ENCODE measurements at regions not wholly inside any gene's neighbourhood (a gene's known extent, or its start where the extent isn't known, plus 50 kb on each side); places are given as distances from the start of the nearest gene placed in this dataset.

DNA sequence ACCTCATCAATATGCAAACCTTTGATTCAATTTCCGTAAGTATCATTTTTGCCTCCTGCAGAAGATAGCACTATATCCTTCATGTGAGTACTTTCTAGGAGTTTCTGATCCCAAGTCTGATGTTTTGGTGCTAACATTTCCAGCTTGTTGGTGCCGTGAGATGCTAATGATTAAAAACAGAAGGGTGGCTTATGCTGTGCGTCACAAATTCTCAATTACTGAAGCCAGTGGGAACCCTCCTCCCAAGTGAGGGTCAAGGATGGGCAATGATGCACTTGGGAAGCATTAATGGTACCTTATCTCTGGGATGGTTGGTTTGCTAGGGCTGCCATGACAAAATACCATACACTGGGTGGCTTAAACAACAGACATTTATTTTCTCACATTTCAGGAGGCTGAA, 123.0 kb downstream of the FOXD1 start:
- DNase-seq: no peak
- no peak for ATAC-seq (replicated peaks in 1 of 4)
- Histone ChIP-seq H3K27me3 (replicated peaks in 1 of 2; ENCODE audit: control insufficient read depth in 2 of 2, extremely low read depth in 1 of 2, insufficient read depth in 2 of 2, low read length in 1 of 2) (peaks cover 2 to 17% of the 10 kb centered on the region in 2 experiments), H3K27ac (ENCODE audit: low read length) (no peak overlapping the region), H3K36me3 (ENCODE audit: control insufficient read depth in 2 of 2, extremely low read depth in 1 of 2, insufficient read depth in 1 of 2, low read length in 1 of 2) (no peaks in the 10 kb centered on the region), H3K4me3 (ENCODE audit: control insufficient read depth in 1 of 2, extremely low read depth in 1 of 2, low read length in 1 of 2) (no peak overlapping the region), H3K4me1 (ENCODE audit: control insufficient read depth in 1 of 2, extremely low read depth in 1 of 2, insufficient read depth in 2 of 2, low read length in 2 of 2) (no peaks in the 10 kb centered on the region), H3K9me3 (no peaks in the 10 kb centered on the region)
- Mint-ChIP-seq H3K27ac (no peak overlapping the region), H3K36me3 (no peaks in the 10 kb centered on the region), H3K4me3 (no peak overlapping the region), H3K9me3 (peaks cover 0 to 8% (median 3%) of the 10 kb centered on the region in 3 donors), H3K27me3 (peaks cover 32 to 36% of the 10 kb centered on the region in 2 donors), H3K4me1 (no peaks in the 10 kb centered on the region)
- WGBS (ENCODE audit: insufficient coverage): no CpG with 5 or more reads among the region's 3 CpGs
- ChIA-PET CTCF (no interaction called here), POLR2A (no interaction called here)

DNA sequence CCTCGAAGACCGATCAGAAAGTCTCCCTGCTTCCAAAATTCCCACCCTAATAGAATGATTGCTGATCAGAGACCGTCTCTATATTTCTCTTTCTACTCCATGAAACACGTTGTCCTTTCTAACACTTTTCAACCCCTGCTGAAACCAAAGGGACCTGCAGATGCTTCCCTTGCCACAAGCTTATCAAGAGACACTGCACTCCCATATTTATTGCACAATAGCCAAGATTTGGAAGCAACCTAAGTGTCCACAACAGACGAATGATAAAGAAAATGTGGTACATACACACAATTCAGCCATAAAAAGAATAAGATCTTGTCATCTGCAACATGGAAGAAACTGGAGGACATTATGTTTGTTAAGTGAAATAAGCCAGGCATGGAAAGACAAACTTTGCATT, 125.1 kb downstream of the FOXD1 start:
- no peak overlapping the region for H3K27ac ChIP-seq (ENCODE audit: low read length)
- H3K4me3 ChIP-seq (ENCODE audit: control insufficient read depth in 1 of 2, extremely low read depth in 1 of 2, low read length in 1 of 2): no peak overlapping the region
- no peaks in the 10 kb centered on the region for H3K4me1 ChIP-seq (ENCODE audit: control insufficient read depth in 1 of 2, extremely low read depth in 1 of 2, insufficient read depth in 2 of 2, low read length in 2 of 2)
- Mint-ChIP-seq H3K27ac (no peak overlapping the region), H3K4me1 (no peaks in the 10 kb centered on the region), H3K36me3 (no peaks in the 10 kb centered on the region), H3K4me3 (no peak overlapping the region), H3K9me3 (peaks cover 0 to under 1% (median 0%) of the 10 kb centered on the region in 3 donors), H3K27me3 (peaks cover 40% of the 10 kb centered on the region in 2 donors)
- no peaks in the 10 kb centered on the region for H3K36me3 ChIP-seq (ENCODE audit: control insufficient read depth in 2 of 2, extremely low read depth in 1 of 2, insufficient read depth in 1 of 2, low read length in 1 of 2)
- no peak for ATAC-seq (replicated peaks in 1 of 4)
- H3K9me3 ChIP-seq: no peaks in the 10 kb centered on the region
- ChIA-PET POLR2A (no interaction called here), CTCF (no interaction called here)
- no peak for DNase-seq
- 76% methylated on average over 4 of the region's 5 CpGs for WGBS (ENCODE audit: insufficient coverage)
- H3K27me3 ChIP-seq (replicated peaks in 1 of 2; ENCODE audit: control insufficient read depth in 2 of 2, extremely low read depth in 1 of 2, insufficient read depth in 2 of 2, low read length in 1 of 2): peaks cover 2 to 23% of the 10 kb centered on the region in 2 experiments

DNA sequence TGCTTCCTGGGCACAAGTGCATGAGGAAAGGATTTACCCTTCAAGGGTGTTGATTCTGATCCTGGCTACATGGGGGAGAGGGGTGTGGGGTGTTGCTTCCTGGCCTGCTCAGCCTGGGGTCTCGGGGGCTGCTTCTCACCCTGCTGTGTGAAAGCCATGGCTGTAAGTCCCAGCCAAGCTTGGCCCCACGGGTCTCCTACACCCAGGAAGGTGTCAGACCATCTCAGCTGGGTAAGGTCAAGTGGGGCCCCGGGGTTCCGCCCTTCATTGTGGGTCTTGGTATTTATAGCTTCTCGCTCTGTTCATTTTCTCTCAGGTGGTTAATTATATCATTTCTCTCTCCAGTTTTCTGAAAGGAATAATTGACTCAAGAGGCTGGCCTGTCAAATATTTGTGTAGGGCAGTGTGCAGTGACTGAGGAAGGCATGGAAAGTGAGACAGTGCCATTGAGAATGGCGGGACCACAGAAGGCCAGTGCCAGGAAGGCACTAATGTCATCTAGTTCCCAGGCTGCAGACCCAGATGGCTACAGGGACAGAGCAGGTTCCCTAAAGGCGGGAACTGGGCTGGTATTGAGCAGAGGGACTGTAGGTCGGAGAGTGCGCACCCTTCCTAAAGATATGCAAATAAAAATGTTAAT, 126.0 kb downstream of the FOXD1 start:
- Histone ChIP-seq H3K36me3 (ENCODE audit: control insufficient read depth in 2 of 2, extremely low read depth in 1 of 2, insufficient read depth in 1 of 2, low read length in 1 of 2) (no peaks in the 10 kb centered on the region), H3K27me3 (replicated peaks in 1 of 2; ENCODE audit: control insufficient read depth in 2 of 2, extremely low read depth in 1 of 2, insufficient read depth in 2 of 2, low read length in 1 of 2) (peaks cover 2 to 23% of the 10 kb centered on the region in 2 experiments), H3K27ac (ENCODE audit: low read length) (no peak overlapping the region), H3K9me3 (no peaks in the 10 kb centered on the region), H3K4me3 (ENCODE audit: control insufficient read depth in 1 of 2, extremely low read depth in 1 of 2, low read length in 1 of 2) (no peak overlapping the region), H3K4me1 (ENCODE audit: control insufficient read depth in 1 of 2, extremely low read depth in 1 of 2, insufficient read depth in 2 of 2, low read length in 2 of 2) (no peaks in the 10 kb centered on the region)
- Mint-ChIP-seq H3K4me1 (no peaks in the 10 kb centered on the region), H3K27ac (no peak overlapping the region), H3K4me3 (no peak overlapping the region), H3K9me3 (peaks cover 0 to 5% (median 0%) of the 10 kb centered on the region in 3 donors), H3K36me3 (no peaks in the 10 kb centered on the region), H3K27me3 (peaks cover 44 to 47% of the 10 kb centered on the region in 2 donors)
- DNase-seq: no peak
- 89% methylated on average over 1 of the region's 9 CpGs for WGBS (ENCODE audit: insufficient coverage)
- ChIA-PET CTCF (no interaction called here), POLR2A (no interaction called here)
- ATAC-seq (replicated peaks in 1 of 4): no peak

DNA sequence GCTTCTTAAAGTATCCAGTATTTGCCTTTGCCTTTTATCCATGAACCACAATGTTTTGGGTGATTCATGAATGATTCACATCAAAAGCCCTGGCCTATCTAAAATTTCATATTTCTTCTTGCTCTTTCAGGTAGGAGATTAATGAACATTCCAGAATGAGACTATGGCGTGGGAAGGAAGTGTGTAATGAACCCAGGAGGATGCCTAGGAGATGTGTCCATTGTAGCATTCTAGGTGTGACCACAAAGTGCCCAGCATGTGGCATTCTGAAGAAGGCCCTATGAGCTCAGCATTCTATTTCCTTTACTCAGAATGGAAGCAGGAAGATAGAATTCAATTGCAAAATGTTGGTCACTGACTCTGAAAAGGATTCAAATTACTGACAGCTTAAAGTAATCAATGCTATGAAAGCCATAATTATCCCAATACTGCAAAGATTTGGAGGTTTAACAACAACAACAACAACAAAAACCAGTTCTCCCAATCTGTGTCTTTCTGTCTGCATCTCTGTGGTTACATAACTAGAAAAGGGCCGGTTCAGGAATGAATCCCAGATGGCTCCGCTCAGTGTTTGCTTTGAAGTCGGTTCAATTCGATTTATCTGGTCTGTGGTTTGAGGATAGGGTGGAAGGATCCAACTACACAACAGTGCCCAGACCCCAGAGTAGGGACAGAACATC, 126.7 kb downstream of the FOXD1 start:
- Mint-ChIP-seq H3K4me1 (no peaks in the 10 kb centered on the region), H3K36me3 (no peaks in the 10 kb centered on the region), H3K27me3 (peaks cover 48 to 51% of the 10 kb centered on the region in 2 donors), H3K27ac (no peak overlapping the region), H3K9me3 (peaks cover 0 to 5% (median 0%) of the 10 kb centered on the region in 3 donors), H3K4me3 (no peak overlapping the region)
- Histone ChIP-seq H3K27me3 (replicated peaks in 1 of 2; ENCODE audit: control insufficient read depth in 2 of 2, extremely low read depth in 1 of 2, insufficient read depth in 2 of 2, low read length in 1 of 2) (peaks cover 2 to 29% of the 10 kb centered on the region in 2 experiments), H3K4me3 (ENCODE audit: control insufficient read depth in 1 of 2, extremely low read depth in 1 of 2, low read length in 1 of 2) (no peak overlapping the region), H3K4me1 (ENCODE audit: control insufficient read depth in 1 of 2, extremely low read depth in 1 of 2, insufficient read depth in 2 of 2, low read length in 2 of 2) (no peaks in the 10 kb centered on the region), H3K27ac (ENCODE audit: low read length) (no peak overlapping the region), H3K9me3 (no peaks in the 10 kb centered on the region), H3K36me3 (ENCODE audit: control insufficient read depth in 2 of 2, extremely low read depth in 1 of 2, insufficient read depth in 1 of 2, low read length in 1 of 2) (no peaks in the 10 kb centered on the region)
- ChIA-PET CTCF (interaction anchor here in 1 of 2 donors (0.6 kb wide), 1 partner anchor 14 kb away, joined by 3 read pairs; no protein-coding TSS in a partner anchor), POLR2A (no interaction called here)
- no peak for DNase-seq
- ATAC-seq (replicated peaks in 1 of 4): no peak
- WGBS (ENCODE audit: insufficient coverage): 60% methylated on average over 1 of the region's 5 CpGs

DNA sequence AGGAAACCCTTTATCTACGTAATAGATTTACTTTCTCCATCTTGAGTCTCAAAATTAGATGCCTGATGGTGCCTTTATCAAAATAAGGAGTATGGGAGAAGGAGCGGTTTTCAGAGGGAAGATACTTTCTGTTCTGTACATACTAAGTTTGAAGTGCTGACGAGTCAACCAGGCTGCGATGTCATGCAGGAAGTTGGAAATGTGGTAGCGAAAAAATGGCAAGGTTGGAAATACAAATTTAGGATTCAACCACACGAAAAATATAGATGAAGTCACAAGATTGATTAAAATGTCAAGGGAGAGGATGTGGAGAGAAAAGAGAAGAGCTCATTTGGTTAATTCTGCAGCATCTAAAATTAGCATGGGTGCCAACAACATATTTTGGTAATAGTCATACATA, 129.5 kb downstream of the FOXD1 start:
- peaks cover 9 to 28% of the 10 kb centered on the region in 2 experiments for H3K27me3 ChIP-seq (replicated peaks in 1 of 2; ENCODE audit: control insufficient read depth in 2 of 2, extremely low read depth in 1 of 2, insufficient read depth in 2 of 2, low read length in 1 of 2)
- peaks cover 53 to 61% of the 10 kb centered on the region in 2 donors for H3K27me3 Mint-ChIP-seq

DNA sequence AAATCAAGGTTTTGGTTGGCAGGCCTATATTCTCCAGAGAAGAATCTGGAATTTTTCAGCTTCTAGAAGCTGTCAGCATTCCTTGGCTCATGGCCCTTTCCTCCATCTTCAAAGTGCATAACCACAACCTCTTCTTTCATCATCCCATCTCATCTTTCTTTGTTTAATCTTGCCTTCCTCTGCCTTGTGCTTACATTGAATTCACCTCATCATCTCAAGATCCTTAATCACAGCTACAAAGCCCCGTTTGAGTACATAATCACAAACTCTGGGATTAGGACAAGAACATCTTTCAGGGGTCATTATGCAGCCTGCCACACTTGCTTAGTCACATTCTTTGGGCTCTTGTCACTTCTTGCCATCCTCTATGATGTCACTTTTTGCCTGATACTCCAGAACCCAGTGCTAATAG, 130.3 kb downstream of the FOXD1 start:
- POLR2A ChIA-PET: no interaction called here
- no peak overlapping the region for H3K4me3 ChIP-seq (ENCODE audit: control insufficient read depth in 1 of 2, extremely low read depth in 1 of 2, low read length in 1 of 2)
- no peaks in the 10 kb centered on the region for H3K36me3 Mint-ChIP-seq

More for the DNA sequence above, 129.5 kb downstream of the FOXD1 start:
- peaks cover 0 to 5% (median 0%) of the 10 kb centered on the region in 3 donors for H3K9me3 Mint-ChIP-seq
- POLR2A ChIA-PET: no interaction called here
- no peaks in the 10 kb centered on the region for H3K36me3 Mint-ChIP-seq
- H3K4me1 ChIP-seq (ENCODE audit: control insufficient read depth in 1 of 2, extremely low read depth in 1 of 2, insufficient read depth in 2 of 2, low read length in 2 of 2): no peaks in the 10 kb centered on the region
- no peaks in the 10 kb centered on the region for H3K9me3 ChIP-seq
- H3K4me3 Mint-ChIP-seq: no peak overlapping the region
- no peaks in the 10 kb centered on the region for H3K36me3 ChIP-seq (ENCODE audit: control insufficient read depth in 2 of 2, extremely low read depth in 1 of 2, insufficient read depth in 1 of 2, low read length in 1 of 2)
- no peak overlapping the region for H3K27ac Mint-ChIP-seq
- H3K4me3 ChIP-seq (ENCODE audit: control insufficient read depth in 1 of 2, extremely low read depth in 1 of 2, low read length in 1 of 2): no peak overlapping the region
- ATAC-seq (replicated peaks in 1 of 4): no peak
- CTCF ChIA-PET: no interaction called here
- no peak for DNase-seq
- no peaks in the 10 kb centered on the region for H3K4me1 Mint-ChIP-seq
- no peak overlapping the region for H3K27ac ChIP-seq (ENCODE audit: low read length)
- WGBS (ENCODE audit: insufficient coverage): 89% methylated on average over 3 of the region's 6 CpGs

More for the DNA sequence above, 130.3 kb downstream of the FOXD1 start:
- H3K27me3 ChIP-seq (replicated peaks in 1 of 2; ENCODE audit: control insufficient read depth in 2 of 2, extremely low read depth in 1 of 2, insufficient read depth in 2 of 2, low read length in 1 of 2): peaks cover 12 to 29% of the 10 kb centered on the region in 2 experiments
- ATAC-seq (replicated peaks in 1 of 4): no peak
- 83% methylated on average over 1 of the region's 1 CpG for WGBS (ENCODE audit: insufficient coverage)
- no peaks in the 10 kb centered on the region for H3K9me3 ChIP-seq
- H3K27ac ChIP-seq (ENCODE audit: low read length): no peak overlapping the region
- no peaks in the 10 kb centered on the region for H3K4me1 ChIP-seq (ENCODE audit: control insufficient read depth in 1 of 2, extremely low read depth in 1 of 2, insufficient read depth in 2 of 2, low read length in 2 of 2)
- no peaks in the 10 kb centered on the region for H3K36me3 ChIP-seq (ENCODE audit: control insufficient read depth in 2 of 2, extremely low read depth in 1 of 2, insufficient read depth in 1 of 2, low read length in 1 of 2)
- DNase-seq: no peak
- H3K4me3 Mint-ChIP-seq: no peak overlapping the region
- CTCF ChIA-PET: no interaction called here
- H3K4me1 Mint-ChIP-seq: no peaks in the 10 kb centered on the region
- H3K9me3 Mint-ChIP-seq: peaks cover 0 to 5% (median 0%) of the 10 kb centered on the region in 3 donors
- H3K27me3 Mint-ChIP-seq: peaks cover 54 to 64% of the 10 kb centered on the region in 2 donors
- H3K27ac Mint-ChIP-seq: no peak overlapping the region
